GM23248 (cell line): ENCODE measurements at regions not wholly inside any gene's neighbourhood (a gene's known extent, or its start where the extent isn't known, plus 50 kb on each side); places are given as distances from the start of the nearest gene placed in this dataset.

Experiments used
- DNase-seq: peaks from one replicate; pipeline ENCODE4 v3.0.0-alpha.2; 2015
- H2AFZ ChIP-seq: fragments of 200-600 bp; sonication (generic); 2 replicates; pipeline ENCODE4 v1.6.1; 2016; ENCODE audit warnings: antibody characterized with exemption
- H3F3A ChIP-seq: fragments of 200-600 bp; sonication (generic); 2 replicates; pipeline ENCODE4 v1.6.1; 2016; ENCODE audit warnings: mild to moderate bottlenecking, antibody characterized with exemption, mixed run types; ENCODE audit not compliant: insufficient read depth
- H3K27ac ChIP-seq: fragments of 200-600 bp; sonication (generic); 2 replicates; pipeline ENCODE4 v1.5.1; 2016; ENCODE audit warnings: mild to moderate bottlenecking
- H3K27me3 ChIP-seq: fragments of 200-600 bp; sonication (generic); replicated peaks from 2 replicates; pipeline ENCODE4 v1.6.1; 2016; ENCODE audit warnings: mild to moderate bottlenecking; ENCODE audit not compliant: insufficient read depth
- H3K36me3 ChIP-seq: fragments of 200-600 bp; sonication (generic); 2 replicates; pipeline ENCODE4 v1.6.1; 2016; ENCODE audit warnings: low read depth, mild to moderate bottlenecking
- H3K4me1 ChIP-seq: fragments of 200-600 bp; sonication (generic); 2 replicates; pipeline ENCODE4 v1.6.1; 2016; ENCODE audit warnings: mild to moderate bottlenecking; ENCODE audit not compliant: insufficient read depth
- H3K4me2 ChIP-seq: fragments of 200-600 bp; sonication (generic); one replicate; pipeline ENCODE4 v1.6.1; 2016; ENCODE audit warnings: mild to moderate bottlenecking; ENCODE audit not compliant: unreplicated experiment
- H3K4me3 ChIP-seq: fragments of 200-600 bp; sonication (generic); 2 replicates; pipeline ENCODE4 v1.5.1; 2016; ENCODE audit warnings: mild to moderate bottlenecking
- H3K79me2 ChIP-seq: fragments of 200-600 bp; sonication (generic); 2 replicates; pipeline ENCODE4 v1.6.1; 2016; ENCODE audit warnings: mild to moderate bottlenecking; ENCODE audit not compliant: insufficient read depth
- H3K9ac ChIP-seq: fragments of 200-600 bp; sonication (generic); 2 replicates; pipeline ENCODE4 v1.6.1; 2016; ENCODE audit warnings: mild to moderate bottlenecking
- H3K9me2 ChIP-seq: fragments of 200-600 bp; sonication (generic); 2 replicates; pipeline ENCODE4 v1.6.1; 2016; ENCODE audit warnings: mixed run types, mild to moderate bottlenecking, moderate library complexity; ENCODE audit not compliant: insufficient read depth
- H3K9me3 ChIP-seq: fragments of 200-600 bp; sonication (generic); one replicate; pipeline ENCODE4 v1.6.1; 2017; ENCODE audit warnings: low read depth
- H4K20me1 ChIP-seq: fragments of 200-600 bp; sonication (generic); 2 replicates; pipeline ENCODE4 v1.6.0; 2016; ENCODE audit not compliant: insufficient read depth
- EZH2 ChIP-seq: fragments of 200-600 bp; sonication (generic); IDR thresholded peaks from 2 replicates; pipeline ENCODE4 v1.6.1; 2018; ENCODE audit warnings: antibody characterized with exemption, mild to moderate bottlenecking; ENCODE audit not compliant: insufficient read depth, poor library complexity, severe bottlenecking
- EZH2phosphoT487 ChIP-seq: fragments of 200-600 bp; sonication (generic); IDR thresholded peaks from 2 replicates; pipeline ENCODE4 v1.6.1; 2018; ENCODE audit warnings: antibody characterized with exemption, moderate library complexity, mild to moderate bottlenecking, low read depth; ENCODE audit not compliant: insufficient read depth
- WGBS, 2 experiments: methylation state at CpG; one replicate each; pipeline ENCODE4 v1.1.6; 2015 to 2017; ENCODE audit warnings: low lambda C conversion rate in 2 of 2, low coverage in 1 of 2; ENCODE audit errors: missing lambda C conversion rate in 2 of 2; 5-methylcytosine and 5-hydroxymethylcytosine counted together
- in situ Hi-C: fragments of 300-500 bp; cut with MboI; formaldehyde crosslinking; loops from 2 replicates; pipeline ENCODE4 v1.15.0; 2020

DNA sequence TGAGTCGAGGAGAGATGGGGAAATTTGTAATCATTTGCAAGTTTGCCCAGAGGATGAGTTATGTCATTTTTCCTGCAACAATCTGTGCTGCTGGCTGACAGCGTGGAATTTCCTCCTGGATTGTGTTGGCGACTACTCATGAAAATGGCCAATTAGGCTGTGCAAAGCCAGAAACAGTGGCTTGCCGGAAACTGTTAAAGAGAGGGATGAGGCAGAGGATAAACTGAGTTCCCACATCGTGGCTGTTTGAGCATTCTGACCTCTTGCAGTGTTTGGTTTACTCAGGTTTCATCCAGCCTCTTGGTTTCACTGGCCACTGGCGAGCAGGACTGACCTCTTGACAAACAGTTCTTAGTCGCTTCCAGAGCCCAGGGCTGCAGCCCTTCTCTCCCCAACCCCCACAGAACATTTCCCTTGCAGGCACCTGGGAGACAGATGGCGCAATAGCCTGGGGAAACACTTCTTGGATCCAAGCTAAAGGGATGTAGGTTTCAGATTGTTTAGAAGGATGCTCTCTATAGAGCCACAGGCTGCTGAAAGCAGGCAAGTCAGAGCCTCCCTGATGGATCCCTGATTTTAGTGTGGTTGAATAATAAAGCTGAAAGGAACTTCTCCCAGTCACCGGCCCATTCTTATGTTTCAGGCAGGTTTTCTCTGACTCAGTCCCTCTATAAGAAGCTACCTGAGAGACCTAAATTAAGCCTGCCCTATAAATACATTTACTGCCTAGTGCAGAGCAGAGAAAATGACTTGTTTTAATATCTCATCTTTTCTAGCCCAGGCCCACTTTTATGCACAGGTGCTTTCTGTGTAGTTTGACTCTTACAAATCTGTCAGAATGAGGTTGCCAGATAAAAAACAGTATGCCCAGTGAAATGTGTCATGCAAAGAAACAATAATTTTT, 92.8 kb upstream of the UBE2E1 start:
- Histone ChIP-seq H3F3A (peaks cover 22% of the 10 kb centered on the region), H3K4me2 (peak overlapping the region; percentile 69), H3K9me2 (no peaks in the 10 kb centered on the region), H3K9ac (peak overlapping the region; percentile 32; the same call in 1 of the 2 replicates), H2AFZ (peak overlapping the region; percentile 35; the same call in 1 of the 2 replicates), H4K20me1 (no peaks in the 10 kb centered on the region), H3K36me3 (no peaks in the 10 kb centered on the region), H3K27ac (peak overlapping the region; percentile 45), H3K4me1 (peaks cover 21% of the 10 kb centered on the region), H3K4me3 (peak overlapping the region; percentile 61), H3K9me3 (no peaks in the 10 kb centered on the region), H3K27me3 (no peaks in the 10 kb centered on the region), H3K79me2 (no peaks in the 10 kb centered on the region)
- WGBS, 2 experiments = 11 to 12% methylated on average over 9 of the region's 9 CpGs
- peak; percentile 85 for DNase-seq
- in situ Hi-C loops = no loop called here
- 0 out of 2 replicates have a peak, but pooled peaks have one; percentile 27 for TF ChIP-seq EZH2phosphoT487
- no peak for TF ChIP-seq EZH2

DNA sequence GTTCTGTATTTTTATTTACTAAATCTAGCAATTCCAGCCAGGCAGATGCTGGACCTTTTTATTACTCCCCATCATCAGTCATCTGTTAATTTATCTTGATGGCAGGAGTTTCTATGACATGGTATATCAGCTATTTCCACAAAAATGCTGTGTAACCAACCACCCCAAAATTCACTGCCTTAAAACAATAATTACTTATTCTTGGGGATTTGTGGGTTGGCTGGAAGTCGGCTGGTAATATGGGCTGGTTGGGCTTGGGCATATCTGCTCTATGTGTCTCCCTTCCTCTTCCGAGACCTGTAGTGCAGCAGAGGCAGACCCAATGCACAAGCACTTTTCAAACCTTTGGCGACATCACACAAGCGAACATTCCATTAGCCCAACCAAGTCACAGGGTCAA, 92.1 kb upstream of the UBE2E1 start:
- Histone ChIP-seq H3K79me2 (no peaks in the 10 kb centered on the region), H4K20me1 (no peaks in the 10 kb centered on the region), H3K36me3 (no peaks in the 10 kb centered on the region), H3F3A (peaks cover 22% of the 10 kb centered on the region), H3K27ac (no peak overlapping the region), H3K9me3 (no peaks in the 10 kb centered on the region), H3K9ac (no peak overlapping the region), H3K4me1 (peaks cover 21% of the 10 kb centered on the region), H3K4me3 (no peak overlapping the region), H3K27me3 (no peaks in the 10 kb centered on the region), H3K4me2 (no peak overlapping the region), H2AFZ (no peak overlapping the region), H3K9me2 (no peaks in the 10 kb centered on the region)
- WGBS, 2 experiments = 83 to 84% methylated on average over 4 of the region's 4 CpGs
- TF ChIP-seq EZH2phosphoT487 (no peak), EZH2 (no peak)
- peak; percentile 10 for DNase-seq
- in situ Hi-C loops = no loop called here

DNA sequence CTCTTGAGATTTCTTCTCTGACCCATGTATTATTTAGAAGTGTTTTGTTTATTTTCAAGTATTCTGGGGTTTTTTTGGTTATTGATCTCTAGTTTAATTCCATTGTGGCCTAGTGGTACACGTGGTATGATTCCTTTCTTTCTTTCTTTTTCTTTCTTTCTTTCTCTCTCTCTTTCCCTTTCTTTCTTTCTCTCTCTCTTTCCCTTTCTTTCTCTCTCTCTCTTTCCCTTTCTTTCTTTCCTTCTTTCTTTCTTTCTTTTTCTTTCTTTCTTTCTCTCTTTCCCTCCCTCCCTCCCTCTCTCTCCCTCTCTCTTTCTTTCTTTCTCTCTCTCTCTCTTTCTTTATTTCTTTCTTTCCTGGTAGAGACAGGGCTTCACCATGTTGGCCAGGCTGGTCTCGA, 85.7 kb upstream of the UBE2E1 start:
- no peaks in the 10 kb centered on the region for H3K9me2 ChIP-seq
- no peak for DNase-seq
- H3K36me3 ChIP-seq = no peaks in the 10 kb centered on the region
- TF ChIP-seq EZH2 = no peak
- TF ChIP-seq EZH2phosphoT487 = no peak
- H3F3A ChIP-seq = no peaks in the 10 kb centered on the region
- H3K79me2 ChIP-seq = no peaks in the 10 kb centered on the region
- no peaks in the 10 kb centered on the region for H3K4me1 ChIP-seq
- H3K4me3 ChIP-seq = no peak overlapping the region
- no peak overlapping the region for H3K9ac ChIP-seq
- in situ Hi-C loops = no loop called here
- 91 to 96% methylated on average over 2 of the region's 2 CpGs for WGBS, 2 experiments
- no peak overlapping the region for H3K4me2 ChIP-seq
- H3K27me3 ChIP-seq = no peaks in the 10 kb centered on the region
- no peaks in the 10 kb centered on the region for H3K9me3 ChIP-seq
- H2AFZ ChIP-seq = no peak overlapping the region
- no peaks in the 10 kb centered on the region for H4K20me1 ChIP-seq
- no peak overlapping the region for H3K27ac ChIP-seq

DNA sequence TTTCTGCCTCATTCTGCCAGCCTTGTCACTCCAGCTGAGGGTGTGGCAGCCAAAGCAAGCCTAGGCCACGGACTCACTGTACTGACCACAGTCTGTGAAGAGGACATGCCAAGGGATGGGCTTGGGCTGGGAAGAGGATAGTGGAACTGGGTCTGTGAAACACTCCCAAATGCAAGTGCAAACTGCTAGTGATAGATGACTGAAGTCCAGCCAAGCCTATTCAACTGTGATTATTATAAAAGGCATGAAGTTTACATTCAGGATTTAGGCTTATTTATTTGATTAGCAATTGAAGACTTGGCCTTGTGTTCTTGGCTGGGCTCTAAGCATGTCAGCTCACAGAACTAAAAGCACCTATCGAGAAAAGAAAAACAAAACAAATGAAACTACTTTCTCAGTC, 84.9 kb upstream of the UBE2E1 start:
- H3F3A ChIP-seq = no peaks in the 10 kb centered on the region
- DNase-seq = no peak
- H4K20me1 ChIP-seq = no peaks in the 10 kb centered on the region
- H3K4me3 ChIP-seq = no peak overlapping the region
- TF ChIP-seq EZH2phosphoT487 = no peak
- TF ChIP-seq EZH2 = no peak
- no peak overlapping the region for H3K27ac ChIP-seq
- no peaks in the 10 kb centered on the region for H3K9me2 ChIP-seq
- no peaks in the 10 kb centered on the region for H3K27me3 ChIP-seq
- H3K9ac ChIP-seq = no peak overlapping the region
- H2AFZ ChIP-seq = no peak overlapping the region
- in situ Hi-C loops = no loop called here
- H3K36me3 ChIP-seq = no peaks in the 10 kb centered on the region
- no peak overlapping the region for H3K4me2 ChIP-seq
- 47 to 48% methylated on average over 2 of the region's 2 CpGs for WGBS, 2 experiments
- H3K9me3 ChIP-seq = no peaks in the 10 kb centered on the region
- no peaks in the 10 kb centered on the region for H3K79me2 ChIP-seq
- no peaks in the 10 kb centered on the region for H3K4me1 ChIP-seq
